Heart left ventricle (tissue), 13 donors: ENCODE measurements at regions not wholly inside any gene's neighbourhood (a gene's known extent, or its start where the extent isn't known, plus 50 kb on each side); places are given as distances from the start of the nearest gene placed in this dataset.

Experiments used
- CTCF ChIP-seq, 12 donors: fragments of 200-600 bp; sonication (generic) in 4 of 12; IDR thresholded peaks; one replicate each; pipeline versions ENCODE4 v1.5.0 to v1.8.0; 2018 to 2022; ENCODE audit warnings: antibody characterized with exemption in 12 of 12, mild to moderate bottlenecking in 5 of 12
- POLR2A ChIP-seq, 2 donors: fragments of 450-650 bp; IDR thresholded peaks; one replicate each; pipeline ENCODE4 v1.6.1; 2017; ENCODE audit warnings: antibody characterized with exemption in 2 of 2, mild to moderate bottlenecking in 2 of 2, moderate library complexity in 2 of 2
- donor health status: ischemic (EF 13 %, LVEDD 7.1; RV severe dilation, severe dysfunction).
- donor health status: DM: no; HTN: yes; CAD: no.
- donor health status: DM: no; HTN: no; CAD: no.
- donor health status: ischemic (EF 25% LVEDD 6.9; RV normal size, moderate dysfunction).
- donor health status: ischemic (EF 25% LVEDD 5.7; RV mildly dilated, moderate dysfunction).
- donor health status: ischemic (EF 35%, LVEDD 5.7; RV mildly dilated, moderate dysfunction).
- donor health status: nonischemic (EF 11% LVEDD 7.7; RV severe dilation, severe dysfunction).
- donor health status: DM: yes; HTN: yes; CAD: no.
- donor health status: PGD.
- donor health status: ischemic (EF 29% LVEDD 5.4; RV normal size, mild dysfunction).
- donor health status: nonischemic (EF 23%, LVEDD 6.1; RV moderate dilation, normal function).

GRCh38 chr13:99847318-99847750, 124.2 kb downstream of the ZIC5 start:
- no peak for TF ChIP-seq CTCF (IDR thresholded peaks at IDR 0.05)
- no peak for TF ChIP-seq POLR2A (IDR thresholded peaks at IDR 0.05)
